HG02870 (cell line): ENCODE measurements at regions not wholly inside any gene's neighbourhood (a gene's known extent, or its start where the extent isn't known, plus 50 kb on each side); places are given as distances from the start of the nearest gene placed in this dataset.
"Not testable (repeated sequence)": the region's sequence is repeated elsewhere in the genome, so short reads cannot be mapped to it uniquely, and the experiment has no call there.

Source experiments
- ATAC-seq: cut with Tn5 transposase; IDR thresholded peaks from one replicate; pipeline ENCODE4 v1.9.1; 2021; ENCODE audit warnings: mild to moderate bottlenecking, moderate library complexity; ENCODE audit not compliant: unreplicated experiment

DNA sequence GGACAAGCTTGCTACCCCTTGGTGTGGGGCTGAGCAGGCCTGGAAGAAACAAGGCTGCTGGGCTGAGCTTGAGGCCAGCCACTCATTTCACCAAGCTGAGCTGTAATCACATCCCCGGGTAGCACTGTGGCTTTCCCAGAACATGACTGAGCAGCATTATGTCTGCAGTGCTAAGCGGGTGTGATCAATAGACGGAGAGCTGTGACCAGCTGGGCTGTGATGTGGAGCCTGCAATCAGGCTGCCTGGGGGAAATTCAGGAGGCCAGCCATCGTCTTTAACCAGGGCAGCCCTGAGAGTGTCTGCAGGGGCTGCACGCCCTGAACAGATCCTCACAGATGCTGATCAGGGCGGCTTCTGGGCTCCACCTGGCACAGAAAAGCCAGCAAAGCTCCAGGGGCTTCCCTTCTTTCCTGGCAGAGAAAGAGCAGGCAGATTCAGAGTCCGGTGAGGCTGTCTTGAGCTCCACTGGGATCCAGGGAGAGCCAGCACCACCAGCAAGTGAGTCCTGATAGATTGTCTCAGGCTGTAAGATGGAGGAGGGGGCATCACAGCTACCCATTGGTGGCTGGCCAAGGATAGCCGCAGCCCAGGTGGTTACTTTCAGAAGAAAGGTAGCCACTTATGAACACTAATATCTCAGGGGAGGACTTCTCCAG, 165.9 kb downstream of the NRN1 start:
- no peak for ATAC-seq

GRCh38 chr6:5838656-5839396, 167.9 kb downstream of the NRN1 start:
- ATAC-seq = no peak

- ATAC-seq = no peak
Observed at GRCh38 chr6:5837323-5837722, 169.4 kb downstream of the NRN1 start.

GRCh38 chr6:5836597-5836996, 170.1 kb downstream of the NRN1 start:
- ATAC-seq = not testable (repeated sequence)

GRCh38 chr6:5833120-5833519, 173.6 kb downstream of the NRN1 start:
- ATAC-seq = no peak

DNA sequence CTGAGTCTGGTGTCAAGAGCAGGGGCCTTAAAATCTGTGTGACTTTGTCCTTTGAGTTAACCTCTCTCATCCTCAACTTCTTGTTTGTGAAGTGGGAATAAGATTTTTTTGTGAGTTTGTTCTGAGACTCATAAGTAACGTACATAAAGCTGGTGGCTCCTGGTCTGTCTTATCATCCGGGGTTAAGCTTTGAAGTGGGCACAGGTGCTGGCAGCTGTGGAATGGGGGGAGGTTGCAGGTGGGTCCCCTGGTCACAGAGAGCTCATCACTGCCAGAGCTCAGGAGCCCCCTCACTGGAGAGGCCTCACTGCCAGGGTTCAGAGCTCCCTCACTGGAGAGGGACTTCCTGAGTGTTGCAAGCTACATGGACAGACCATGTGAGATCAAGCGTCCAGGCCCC, 174.1 kb downstream of the NRN1 start:
- no peak for ATAC-seq

- ATAC-seq = not testable (repeated sequence)
Observed at GRCh38 chr6:5831219-5831862, 175.4 kb downstream of the NRN1 start.

DNA sequence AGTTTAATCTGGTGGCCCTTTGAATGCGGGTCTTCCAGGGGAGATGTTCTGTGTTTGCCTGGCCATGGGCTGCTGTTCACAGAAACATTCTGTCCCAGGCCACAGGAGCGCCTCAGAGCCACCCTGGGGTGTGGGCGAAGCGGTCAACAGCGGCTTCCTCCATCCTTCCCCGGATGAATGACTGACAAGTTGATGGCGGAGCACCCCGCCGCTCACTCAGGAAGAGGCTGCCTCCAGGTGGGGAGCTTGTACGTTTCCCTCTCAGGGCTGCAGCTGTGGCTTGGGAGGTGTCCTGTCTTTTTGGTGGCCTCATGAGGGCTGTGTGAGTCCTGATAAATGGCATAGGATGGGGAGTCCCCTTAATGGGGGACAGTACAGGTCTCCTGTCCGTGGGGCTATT, 178.4 kb downstream of the NRN1 start:
- no peak for ATAC-seq

DNA sequence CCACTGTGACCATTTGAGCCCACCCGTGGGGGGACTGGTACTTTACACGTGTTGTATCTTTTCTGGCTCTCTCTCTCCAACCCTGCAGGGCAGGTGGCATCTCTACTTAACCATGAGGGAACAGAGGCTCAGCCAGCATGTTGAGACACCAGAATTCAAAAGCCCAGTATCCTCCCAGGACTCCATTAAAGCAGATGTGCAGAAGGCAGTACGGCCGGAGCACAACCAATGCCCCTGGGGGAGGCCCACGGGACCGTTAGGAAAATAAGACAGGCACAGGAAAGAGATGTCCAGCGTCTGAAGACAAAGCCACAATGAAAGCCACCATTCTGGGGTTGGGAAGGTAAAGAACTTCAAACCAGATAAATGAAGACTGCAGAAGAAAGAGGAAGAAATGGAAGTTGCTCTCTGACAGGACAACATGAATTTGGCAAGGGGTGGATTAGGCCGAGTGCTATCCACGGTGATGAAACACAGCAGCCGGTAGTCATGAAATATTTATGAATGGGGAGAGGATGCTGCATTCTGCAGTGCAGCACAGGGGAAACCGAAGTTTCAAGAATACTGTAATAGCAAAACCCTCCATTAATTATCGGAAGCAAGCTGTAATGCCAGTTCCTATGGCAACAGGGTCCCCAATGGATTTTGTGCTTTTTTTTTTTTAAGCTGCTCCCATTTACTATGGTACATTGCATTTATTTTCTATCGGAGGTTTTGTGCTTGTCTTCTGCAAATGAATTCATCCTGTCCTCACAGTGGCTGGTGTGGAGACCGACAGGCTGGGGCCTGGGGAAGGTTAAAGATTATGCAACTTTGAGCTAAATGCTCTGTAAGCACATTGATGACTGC, 179.4 kb downstream of the NRN1 start:
- ATAC-seq = no peak

DNA sequence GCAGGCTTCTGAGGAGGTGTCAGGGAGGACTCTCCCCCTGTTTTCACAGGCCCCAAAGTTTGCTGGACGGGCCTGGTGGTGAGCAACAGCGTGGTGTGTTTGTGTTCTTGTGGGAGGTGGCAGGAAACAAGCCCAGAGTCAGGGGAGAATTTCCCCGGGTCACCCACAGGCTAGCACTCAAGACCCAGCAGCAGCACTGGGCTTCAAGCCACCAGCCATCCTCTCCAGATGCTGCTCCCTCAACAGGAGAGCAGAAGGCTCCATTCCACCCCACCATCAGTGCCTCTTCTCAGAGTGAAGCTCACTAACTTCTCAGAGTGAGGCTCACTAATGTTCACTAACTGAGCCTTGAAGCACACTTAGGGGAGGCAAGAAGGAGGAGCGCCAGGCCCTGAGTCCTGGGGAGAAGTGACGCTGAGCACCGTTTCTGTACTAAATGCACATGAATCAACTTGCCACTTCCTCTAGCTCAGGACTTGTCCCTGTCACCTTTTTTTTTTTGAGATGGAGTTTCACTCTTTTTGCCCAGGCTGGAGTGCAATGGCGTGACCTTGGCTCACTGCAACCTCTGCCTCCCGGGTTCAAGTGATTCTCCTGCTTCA, 182.2 kb downstream of the NRN1 start:
- ATAC-seq = not testable (repeated sequence)
